Left ventricle myocardium inferior (tissue), 1 donor: ENCODE measurements at regions not wholly inside any gene's neighbourhood (a gene's known extent, or its start where the extent isn't known, plus 50 kb on each side); places are given as distances from the start of the nearest gene placed in this dataset.

Experiments used
- DNase-seq: peaks from one replicate; pipeline ENCODE4 v3.0.0-alpha.2; 2020
- H3K27ac ChIP-seq: fragments of 200-600 bp; replicated peaks from 2 replicates; pipeline ENCODE4 v1.8.0; 2021
- H3K27me3 ChIP-seq: fragments of 200-600 bp; 2 replicates; pipeline ENCODE4 v1.8.0; 2021; ENCODE audit warnings: low read depth
- H3K36me3 ChIP-seq: fragments of 200-600 bp; 2 replicates; pipeline ENCODE4 v1.8.0; 2021
- H3K4me1 ChIP-seq: fragments of 200-600 bp; 2 replicates; pipeline ENCODE4 v1.8.0; 2021
- H3K4me3 ChIP-seq: fragments of 200-600 bp; 2 replicates; pipeline ENCODE4 v1.8.0; 2021; ENCODE audit warnings: mild to moderate bottlenecking, moderate library complexity
- H3K9me3 ChIP-seq: fragments of 200-600 bp; replicated peaks from 2 replicates; pipeline ENCODE4 v1.8.0; 2021
- intact Hi-C: fragments of 100-400 bp; cut with micrococcal nuclease; formaldehyde crosslinking; loops from one replicate; pipeline ENCODE4 v1.11.0; 2022
- TF ChIP-seq, protein P1 (sequence below): fragments of 200-600 bp; IDR thresholded peaks from 2 replicates; pipeline ENCODE4 v1.8.0; 2021; ENCODE audit warnings: antibody characterized with exemption, mild to moderate bottlenecking, borderline replicate concordance
- donor health status: DM: no; HTN: yes; CAD: no; lungs with severe emphysema.

DNA sequence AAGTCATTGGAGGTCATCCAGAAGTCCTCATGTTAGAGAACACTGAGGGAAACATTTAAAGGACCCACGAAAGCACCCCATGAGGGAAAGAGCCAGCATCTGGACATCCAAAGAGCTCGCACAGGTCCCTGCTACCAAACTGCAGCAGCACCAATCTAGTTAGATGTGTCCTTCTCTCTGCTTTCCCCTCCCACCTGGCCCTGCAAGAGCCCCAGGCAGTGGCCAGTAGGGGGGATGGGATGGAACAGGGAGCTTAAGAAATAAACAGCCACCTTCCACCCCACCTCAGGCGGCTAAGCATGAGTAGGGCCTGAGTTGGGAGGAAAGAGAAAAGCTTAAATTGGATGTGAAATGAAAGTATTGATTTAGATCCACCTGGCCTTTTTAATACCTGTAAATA lies 175.9 kb upstream of the KCND3 start:
- Histone ChIP-seq H3K9me3 (no peaks in the 10 kb centered on the region), H3K27me3 (peaks cover 18% of the 10 kb centered on the region), H3K4me3 (no peak overlapping the region), H3K36me3 (no peaks in the 10 kb centered on the region), H3K27ac (no peak overlapping the region), H3K4me1 (no peaks in the 10 kb centered on the region)
- TF ChIP-seq, protein P1, sequence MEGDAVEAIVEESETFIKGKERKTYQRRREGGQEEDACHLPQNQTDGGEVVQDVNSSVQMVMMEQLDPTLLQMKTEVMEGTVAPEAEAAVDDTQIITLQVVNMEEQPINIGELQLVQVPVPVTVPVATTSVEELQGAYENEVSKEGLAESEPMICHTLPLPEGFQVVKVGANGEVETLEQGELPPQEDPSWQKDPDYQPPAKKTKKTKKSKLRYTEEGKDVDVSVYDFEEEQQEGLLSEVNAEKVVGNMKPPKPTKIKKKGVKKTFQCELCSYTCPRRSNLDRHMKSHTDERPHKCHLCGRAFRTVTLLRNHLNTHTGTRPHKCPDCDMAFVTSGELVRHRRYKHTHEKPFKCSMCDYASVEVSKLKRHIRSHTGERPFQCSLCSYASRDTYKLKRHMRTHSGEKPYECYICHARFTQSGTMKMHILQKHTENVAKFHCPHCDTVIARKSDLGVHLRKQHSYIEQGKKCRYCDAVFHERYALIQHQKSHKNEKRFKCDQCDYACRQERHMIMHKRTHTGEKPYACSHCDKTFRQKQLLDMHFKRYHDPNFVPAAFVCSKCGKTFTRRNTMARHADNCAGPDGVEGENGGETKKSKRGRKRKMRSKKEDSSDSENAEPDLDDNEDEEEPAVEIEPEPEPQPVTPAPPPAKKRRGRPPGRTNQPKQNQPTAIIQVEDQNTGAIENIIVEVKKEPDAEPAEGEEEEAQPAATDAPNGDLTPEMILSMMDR, result no peak
- intact Hi-C loops, result no loop called here
- no peak for DNase-seq

DNA sequence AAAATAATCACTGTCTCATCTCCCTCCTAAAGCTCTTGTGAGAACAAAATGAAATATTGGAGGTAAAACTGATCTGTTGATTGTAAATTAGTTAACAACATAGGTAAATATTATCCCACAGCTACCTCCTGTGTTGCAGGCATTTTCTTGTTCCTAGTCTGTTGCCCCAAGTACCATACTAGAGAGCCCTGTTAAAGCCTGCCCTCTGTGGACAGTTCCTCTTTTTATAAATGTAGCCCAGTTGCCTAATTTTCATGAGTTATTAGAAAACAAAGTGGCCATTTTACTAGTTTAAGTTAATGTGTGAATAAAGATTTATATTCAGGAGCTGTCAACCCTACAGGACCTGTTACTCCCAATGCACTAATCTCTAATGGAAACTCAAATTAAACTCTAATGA lies 180.0 kb upstream of the KCND3 start:
- H3K4me3 ChIP-seq, result no peak overlapping the region
- no peak for DNase-seq
- no peak overlapping the region for H3K27ac ChIP-seq
- intact Hi-C loops, result no loop called here
- H3K4me1 ChIP-seq, result no peaks in the 10 kb centered on the region
- TF ChIP-seq, protein P1, result no peak
- peaks cover 7% of the 10 kb centered on the region for H3K27me3 ChIP-seq
- no peaks in the 10 kb centered on the region for H3K9me3 ChIP-seq
- no peaks in the 10 kb centered on the region for H3K36me3 ChIP-seq

DNA sequence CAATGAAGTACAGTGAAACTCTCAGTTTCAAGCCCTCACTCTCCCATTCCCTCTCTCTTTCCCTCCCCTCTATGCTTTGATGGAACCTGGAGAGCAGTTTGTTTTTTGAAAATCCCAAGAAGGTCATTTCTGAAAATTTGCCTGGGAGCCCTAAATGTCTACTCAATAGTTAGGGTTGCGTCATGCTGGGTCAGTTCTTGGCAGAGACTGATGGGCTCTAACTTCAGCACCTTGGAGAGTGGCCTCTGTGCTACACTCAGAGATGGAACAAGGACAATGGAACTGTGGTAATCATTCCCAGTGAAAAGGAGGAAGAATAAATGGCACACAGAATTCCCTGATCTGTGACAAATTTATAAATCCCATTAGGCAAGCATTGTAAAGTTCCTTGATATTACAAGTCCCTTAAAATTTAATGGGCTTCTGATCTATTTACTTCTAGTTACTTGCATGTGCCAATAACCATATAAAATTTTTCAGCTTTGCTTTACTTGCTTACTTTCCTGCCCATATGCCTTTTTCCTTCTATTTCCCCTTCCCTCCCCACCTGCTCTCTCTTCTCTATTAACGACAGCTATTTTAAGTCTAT lies 182.9 kb upstream of the KCND3 start:
- Histone ChIP-seq H3K27ac (no peak overlapping the region), H3K4me3 (no peak overlapping the region), H3K9me3 (no peaks in the 10 kb centered on the region), H3K4me1 (no peaks in the 10 kb centered on the region), H3K27me3 (no peaks in the 10 kb centered on the region), H3K36me3 (no peaks in the 10 kb centered on the region)
- peak; percentile 22 for DNase-seq
- TF ChIP-seq, protein P1, result no peak
- intact Hi-C loops, result no loop called here

DNA sequence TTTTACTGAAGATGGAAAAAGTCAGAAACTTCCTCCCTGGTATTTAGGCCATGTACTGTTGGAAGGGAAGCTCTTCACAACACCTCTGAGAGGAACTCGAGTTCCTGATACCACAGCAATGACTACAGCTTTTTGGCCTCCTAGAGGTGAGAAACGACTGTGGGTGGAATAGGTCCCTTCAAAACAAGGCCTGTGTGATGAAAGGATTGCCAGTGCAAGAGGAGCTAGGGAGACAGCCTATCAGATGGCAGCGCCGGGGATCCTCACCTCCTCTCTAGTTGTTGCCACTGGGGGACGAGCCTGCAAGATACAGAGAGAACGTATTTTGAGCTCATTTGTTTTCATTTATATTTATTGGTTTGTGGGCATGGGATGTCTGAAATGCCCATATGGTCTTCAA lies 187.8 kb upstream of the KCND3 start:
- H3K9me3 ChIP-seq, result no peaks in the 10 kb centered on the region
- no peaks in the 10 kb centered on the region for H3K27me3 ChIP-seq
- H3K27ac ChIP-seq, result no peak overlapping the region
- no peaks in the 10 kb centered on the region for H3K36me3 ChIP-seq
- TF ChIP-seq, protein P1, result no peak
- H3K4me1 ChIP-seq, result no peaks in the 10 kb centered on the region
- no peak overlapping the region for H3K4me3 ChIP-seq
- intact Hi-C loops, result no loop called here
- no peak for DNase-seq

DNA sequence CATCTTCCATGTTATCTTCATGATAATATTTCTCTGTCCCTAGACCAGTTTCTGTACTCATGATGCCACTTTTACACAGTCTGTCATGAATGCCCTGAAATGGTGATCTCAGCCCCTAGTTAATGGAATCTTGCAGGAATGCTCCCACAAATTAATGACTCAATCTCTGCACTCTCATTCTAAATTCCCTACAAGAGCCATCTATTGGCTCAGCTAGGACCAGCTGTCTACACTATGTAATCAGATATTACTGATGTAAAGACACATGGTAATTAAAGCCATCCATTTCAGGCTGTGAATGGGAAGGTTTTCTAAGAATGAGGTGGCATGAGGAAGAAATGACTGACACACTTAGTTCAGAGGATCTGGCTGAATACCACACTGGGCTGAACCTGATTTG lies 199.1 kb upstream of the KCND3 start:
- DNase-seq, result no peak
- Histone ChIP-seq H3K27ac (no peak overlapping the region), H3K9me3 (peaks cover 6% of the 10 kb centered on the region), H3K4me3 (no peak overlapping the region), H3K27me3 (no peaks in the 10 kb centered on the region), H3K36me3 (no peaks in the 10 kb centered on the region), H3K4me1 (no peaks in the 10 kb centered on the region)
- intact Hi-C loops, result no loop called here
- TF ChIP-seq, protein P1, result no peak
